HFFc6 (cell line): ENCODE measurements at regions not wholly inside any gene's neighbourhood (a gene's known extent, or its start where the extent isn't known, plus 50 kb on each side); places are given as distances from the start of the nearest gene placed in this dataset.

ENCODE experiments used
- DNase-seq: peaks from one replicate; pipeline ENCODE4 v3.0.0-alpha.2; 2018
- H3K27ac Mint-ChIP-seq: 2 replicates; pipeline ENCODE4 v1.8.0; 2020; ENCODE audit warnings: mild to moderate bottlenecking, mixed read lengths
- H3K27me3 Mint-ChIP-seq: 2 replicates; pipeline ENCODE4 v1.8.0; 2021; ENCODE audit warnings: mild to moderate bottlenecking, moderate library complexity, mixed read lengths; ENCODE audit not compliant: insufficient read depth
- H3K36me3 Mint-ChIP-seq: 2 replicates; pipeline ENCODE4 v1.8.0; 2021; ENCODE audit warnings: low read depth, mixed read lengths
- H3K4me1 Mint-ChIP-seq: 2 replicates; pipeline ENCODE4 v1.8.0; 2020; ENCODE audit warnings: low read depth, mixed read lengths
- H3K4me3 Mint-ChIP-seq: 2 replicates; pipeline ENCODE4 v1.8.0; 2020; ENCODE audit warnings: mild to moderate bottlenecking, moderate library complexity, mixed read lengths
- H3K9me3 Mint-ChIP-seq: 2 replicates; pipeline ENCODE4 v1.8.0; 2020; ENCODE audit warnings: mild to moderate bottlenecking, mixed read lengths
- TF ChIP-seq, protein P1 (sequence below): fragments of 200-600 bp; sonication (generic); IDR thresholded peaks from 2 replicates; pipeline ENCODE4 v1.5.0; 2021; ENCODE audit warnings: antibody characterized with exemption, mild to moderate bottlenecking

GRCh38 chr11:19631712-19632498 is 80.7 kb upstream of the NAV2 start:
- H3K27me3 Mint-ChIP-seq = no peaks in the 10 kb centered on the region
- peak overlapping the region; percentile 54 for H3K4me3 Mint-ChIP-seq
- TF ChIP-seq, protein P1, sequence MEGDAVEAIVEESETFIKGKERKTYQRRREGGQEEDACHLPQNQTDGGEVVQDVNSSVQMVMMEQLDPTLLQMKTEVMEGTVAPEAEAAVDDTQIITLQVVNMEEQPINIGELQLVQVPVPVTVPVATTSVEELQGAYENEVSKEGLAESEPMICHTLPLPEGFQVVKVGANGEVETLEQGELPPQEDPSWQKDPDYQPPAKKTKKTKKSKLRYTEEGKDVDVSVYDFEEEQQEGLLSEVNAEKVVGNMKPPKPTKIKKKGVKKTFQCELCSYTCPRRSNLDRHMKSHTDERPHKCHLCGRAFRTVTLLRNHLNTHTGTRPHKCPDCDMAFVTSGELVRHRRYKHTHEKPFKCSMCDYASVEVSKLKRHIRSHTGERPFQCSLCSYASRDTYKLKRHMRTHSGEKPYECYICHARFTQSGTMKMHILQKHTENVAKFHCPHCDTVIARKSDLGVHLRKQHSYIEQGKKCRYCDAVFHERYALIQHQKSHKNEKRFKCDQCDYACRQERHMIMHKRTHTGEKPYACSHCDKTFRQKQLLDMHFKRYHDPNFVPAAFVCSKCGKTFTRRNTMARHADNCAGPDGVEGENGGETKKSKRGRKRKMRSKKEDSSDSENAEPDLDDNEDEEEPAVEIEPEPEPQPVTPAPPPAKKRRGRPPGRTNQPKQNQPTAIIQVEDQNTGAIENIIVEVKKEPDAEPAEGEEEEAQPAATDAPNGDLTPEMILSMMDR = no peak
- H3K36me3 Mint-ChIP-seq = peaks cover 11% of the 10 kb centered on the region
- peaks cover 64% of the 10 kb centered on the region for H3K4me1 Mint-ChIP-seq
- H3K27ac Mint-ChIP-seq = no peak overlapping the region
- peaks cover 9% of the 10 kb centered on the region; the same call in 1 of the 2 replicates for H3K9me3 Mint-ChIP-seq
- no peak for DNase-seq

- Mint-ChIP-seq H3K4me3 (peak overlapping the region; percentile 49), H3K36me3 (peaks cover 16% of the 10 kb centered on the region), H3K4me1 (peaks cover 70% of the 10 kb centered on the region), H3K27ac (peak overlapping the region; percentile 91), H3K27me3 (no peaks in the 10 kb centered on the region; the same call in none of the 2 replicates), H3K9me3 (peaks cover 13% of the 10 kb centered on the region)
- TF ChIP-seq, protein P1 = peak; percentile 14; the same call in 1 of the 2 replicates
- peak; percentile 93 for DNase-seq
Observed at GRCh38 chr11:19628018-19628417, 84.6 kb upstream of the NAV2 start.

- Mint-ChIP-seq H3K9me3 (peaks cover 13% of the 10 kb centered on the region), H3K4me3 (no peak overlapping the region; the same call in 1 of the 2 replicates), H3K27me3 (no peaks in the 10 kb centered on the region; the same call in none of the 2 replicates), H3K4me1 (peaks cover 66% of the 10 kb centered on the region), H3K36me3 (peaks cover 16% of the 10 kb centered on the region), H3K27ac (peak overlapping the region; percentile 91)
- TF ChIP-seq, protein P1 = no peak
- no peak for DNase-seq
Observed at GRCh38 chr11:19627566-19627965, 85.1 kb upstream of the NAV2 start.

- no peaks in the 10 kb centered on the region; the same call in none of the 2 replicates for H3K27me3 Mint-ChIP-seq
- H3K36me3 Mint-ChIP-seq = peaks cover 25% of the 10 kb centered on the region
- H3K4me3 Mint-ChIP-seq = no peak overlapping the region
- TF ChIP-seq, protein P1 = no peak
- H3K27ac Mint-ChIP-seq = no peak overlapping the region
- peaks cover 13% of the 10 kb centered on the region for H3K9me3 Mint-ChIP-seq
- peaks cover 50% of the 10 kb centered on the region for H3K4me1 Mint-ChIP-seq
- DNase-seq = no peak
Observed at GRCh38 chr11:19625438-19625837, 87.2 kb upstream of the NAV2 start.

- DNase-seq = no peak
- H3K27ac Mint-ChIP-seq = no peak overlapping the region
- TF ChIP-seq, protein P1 = no peak
- H3K9me3 Mint-ChIP-seq = peaks cover 8% of the 10 kb centered on the region
- no peaks in the 10 kb centered on the region; the same call in none of the 2 replicates for H3K27me3 Mint-ChIP-seq
- H3K36me3 Mint-ChIP-seq = peaks cover 20% of the 10 kb centered on the region
- H3K4me3 Mint-ChIP-seq = no peak overlapping the region
- H3K4me1 Mint-ChIP-seq = peaks cover 15% of the 10 kb centered on the region
Observed at GRCh38 chr11:19617696-19618523, 94.7 kb upstream of the NAV2 start.
